ENCODE measurements at regions not wholly inside any gene's neighbourhood (a gene's known extent, or its start where the extent isn't known, plus 50 kb on each side); places are given as distances from the start of the nearest gene placed in this dataset.

DNA sequence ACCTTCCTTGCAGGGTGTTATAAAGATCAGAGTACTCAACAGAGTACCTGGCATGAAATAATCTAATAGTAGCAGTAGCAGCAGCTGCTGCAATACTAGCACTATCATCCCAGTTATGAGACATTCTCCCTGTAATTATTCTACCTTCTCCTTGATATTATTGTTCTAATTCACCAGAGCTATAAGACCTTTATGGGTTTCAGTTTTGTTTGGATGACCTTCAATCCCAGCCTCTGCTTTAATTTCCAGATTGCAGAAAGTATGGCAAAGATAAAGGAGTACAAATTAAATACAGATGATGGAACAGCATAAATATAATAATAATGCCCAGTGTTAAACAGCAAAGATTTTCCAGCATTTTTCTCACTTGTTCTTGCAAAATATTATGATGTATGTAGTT lies 150.5 kb upstream of the MYLIP start:
- Histone ChIP-seq H3K4me3 (no peak overlapping the region), H3K27ac (no peak overlapping the region), H3K27me3 (no peaks in the 10 kb centered on the region), H3K4me1 (ENCODE audit: insufficient read depth) (no peaks in the 10 kb centered on the region), H3K9me3 (no peaks in the 10 kb centered on the region), H3K36me3 (no peaks in the 10 kb centered on the region)
- intact Hi-C loops (cut with DNase I), result no loop called here
- DNase-seq, result no peak
- TF ChIP-seq EP300 (IDR thresholded peaks at IDR 0.05) (no peak), POLR2A (IDR thresholded peaks at IDR 0.05) (no peak), CTCF (IDR thresholded peaks at IDR 0.05) (no peak)

GRCh38 chr6:15977050-15977449 lies 151.8 kb upstream of the MYLIP start:
- Histone ChIP-seq H3K27ac (no peak overlapping the region), H3K27me3 (no peaks in the 10 kb centered on the region), H3K9me3 (no peaks in the 10 kb centered on the region), H3K4me3 (no peak overlapping the region), H3K4me1 (ENCODE audit: insufficient read depth) (no peaks in the 10 kb centered on the region), H3K36me3 (no peaks in the 10 kb centered on the region)
- intact Hi-C loops (cut with DNase I), result no loop called here
- WGBS, 3 donors, result 91 to 99% (median 94%) methylated on average over 2 of the region's 2 CpGs
- no peak for DNase-seq
- TF ChIP-seq POLR2A (IDR thresholded peaks at IDR 0.05) (no peak), EP300 (IDR thresholded peaks at IDR 0.05) (no peak), CTCF (IDR thresholded peaks at IDR 0.05) (no peak)

DNA sequence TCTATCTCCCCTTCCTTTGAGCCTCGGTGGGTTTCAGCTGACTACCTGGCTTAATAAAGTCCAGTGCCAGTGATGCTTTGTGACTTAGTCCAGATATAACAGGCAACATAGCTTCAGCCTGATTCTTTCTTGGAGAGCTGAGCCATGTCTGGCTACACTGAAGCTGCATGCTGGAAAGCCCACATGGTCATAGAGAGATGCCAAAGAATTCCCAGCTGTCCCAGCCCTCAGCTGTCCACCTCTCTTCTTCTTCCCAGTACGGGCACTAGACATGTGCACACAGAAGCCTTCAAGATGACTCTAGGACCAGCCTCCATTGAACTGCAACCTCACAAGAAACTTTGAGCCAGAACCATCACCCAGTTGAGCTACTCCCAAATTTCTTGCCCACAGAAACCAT lies 154.1 kb upstream of the MYLIP start:
- no peaks in the 10 kb centered on the region for H3K4me1 ChIP-seq (ENCODE audit: insufficient read depth)
- H3K27ac ChIP-seq, result no peak overlapping the region
- H3K27me3 ChIP-seq, result no peaks in the 10 kb centered on the region
- H3K9me3 ChIP-seq, result no peaks in the 10 kb centered on the region
- intact Hi-C loops (cut with DNase I), result no loop called here
- H3K4me3 ChIP-seq, result no peak overlapping the region
- TF ChIP-seq EP300 (IDR thresholded peaks at IDR 0.05) (no peak), CTCF (IDR thresholded peaks at IDR 0.05) (no peak), POLR2A (IDR thresholded peaks at IDR 0.05) (no peak)
- no peak for DNase-seq
- H3K36me3 ChIP-seq, result no peaks in the 10 kb centered on the region
- WGBS, 3 donors, result 86 to 91% (median 89%) methylated on average over 2 of the region's 2 CpGs

DNA sequence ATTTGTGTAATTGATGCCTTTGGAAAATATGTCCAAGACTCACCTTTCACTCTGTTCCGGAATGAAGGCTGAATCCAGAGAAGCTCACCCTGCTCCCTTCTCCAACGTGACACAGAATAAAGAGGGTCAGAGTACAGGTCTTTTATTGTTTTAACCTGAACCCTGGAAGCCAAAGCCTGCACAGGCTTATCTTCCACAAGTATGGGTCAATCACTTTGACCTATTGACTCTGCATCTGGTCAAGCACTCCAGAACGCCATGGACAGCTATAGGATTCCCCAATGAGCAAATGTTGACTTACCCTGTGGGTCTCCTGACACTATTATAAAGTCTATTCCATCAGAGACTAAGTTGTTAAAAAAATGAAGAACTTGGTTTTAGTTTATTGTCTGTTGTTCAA lies 158.4 kb upstream of the MYLIP start:
- Histone ChIP-seq H3K4me1 (ENCODE audit: insufficient read depth) (no peaks in the 10 kb centered on the region), H3K27me3 (no peaks in the 10 kb centered on the region), H3K4me3 (no peak overlapping the region), H3K9me3 (no peaks in the 10 kb centered on the region), H3K27ac (no peak overlapping the region), H3K36me3 (no peaks in the 10 kb centered on the region)
- WGBS, 3 donors, result 53 to 58% (median 57%) methylated on average over 3 of the region's 3 CpGs
- DNase-seq, result no peak
- intact Hi-C loops (cut with DNase I), result no loop called here
- TF ChIP-seq EP300 (IDR thresholded peaks at IDR 0.05), result no peak
- TF ChIP-seq CTCF (IDR thresholded peaks at IDR 0.05), result no peak
- no peak for TF ChIP-seq POLR2A (IDR thresholded peaks at IDR 0.05)

All from ovary (tissue), 7 donors.